Common myeloid progenitor, CD34-positive (primary cell): ENCODE measurements at regions not wholly inside any gene's neighbourhood (a gene's known extent, or its start where the extent isn't known, plus 50 kb on each side); places are given as distances from the start of the nearest gene placed in this dataset.

Source experiments
- CTCF ChIA-PET: fragments of 350-600 bp; sonication (Branson Sonifier 250); formaldehyde crosslinking; loops from one replicate; lab custom pipeline; 2021; ENCODE audit warnings: antibody characterized with exemption; lab: Charles Lee
- POLR2A ChIA-PET: fragments of 350-600 bp; sonication (Branson Sonifier 250); formaldehyde crosslinking; loops from one replicate; lab custom pipeline; 2021; ENCODE audit warnings: antibody characterized with exemption; lab: Charles Lee
- DNase-seq, 3 donors: peaks; one replicate each; pipeline versions ENCODE4 v3.0.0 to v3.0.0-alpha.2; 2013
- H3K27ac ChIP-seq, 2 experiments: 1 replicate in 1 of 2; 2 replicates in 1 of 2; pipeline ENCODE4 v1.7.0; 2013; ENCODE audit warnings: inconsistent platforms in 2 of 2, low read length in 2 of 2, mild to moderate bottlenecking in 2 of 2, low read depth in 1 of 2, moderate library complexity in 1 of 2; ENCODE audit not compliant: severe bottlenecking in 2 of 2, insufficient read depth in 1 of 2, poor library complexity in 1 of 2
- H3K27me3 ChIP-seq, 5 experiments: replicated peaks in 2 of 5; 1 replicate in 3 of 5; 2 replicates in 2 of 5; pipeline versions ENCODE4 v1.6.1 to v1.7.0; 2013; ENCODE audit warnings: low read length in 4 of 5, mild to moderate bottlenecking in 2 of 5, moderate library complexity in 2 of 5, inconsistent platforms in 1 of 5; ENCODE audit not compliant: insufficient read depth in 5 of 5, control insufficient read depth in 4 of 5
- H3K36me3 ChIP-seq, 4 experiments: 1 replicate in 2 of 4; 2 replicates in 2 of 4; pipeline versions ENCODE4 v1.6.1 to v1.7.0; 2013; ENCODE audit warnings: low read length in 3 of 4, control low read depth in 1 of 4, mild to moderate bottlenecking in 1 of 4; ENCODE audit not compliant: control insufficient read depth in 4 of 4, insufficient read depth in 4 of 4
- H3K4me1 ChIP-seq, 4 experiments: 1 replicate in 3 of 4; 2 replicates in 1 of 4; pipeline versions ENCODE4 v1.6.1 to v1.7.1; 2013; ENCODE audit warnings: low read length in 3 of 4, mild to moderate bottlenecking in 3 of 4, control low read depth in 1 of 4, inconsistent platforms in 1 of 4, moderate library complexity in 1 of 4; ENCODE audit not compliant: control insufficient read depth in 4 of 4, insufficient read depth in 4 of 4; ENCODE audit errors: control extremely low read depth in 1 of 4
- H3K4me3 ChIP-seq, 7 experiments: 1 replicate in 4 of 7; 2 replicates in 3 of 7; pipeline versions ENCODE4 v1.5.1 to v1.7.0; 2013; ENCODE audit warnings: mild to moderate bottlenecking in 7 of 7, low read length in 6 of 7, moderate library complexity in 6 of 7, inconsistent platforms in 2 of 7, low read depth in 2 of 7, control low read depth in 1 of 7; ENCODE audit not compliant: insufficient read depth in 4 of 7, control insufficient read depth in 1 of 7; ENCODE audit errors: extremely low read depth in 1 of 7
- H3K9me3 ChIP-seq, 5 experiments: 1 replicate in 4 of 5; 2 replicates in 1 of 5; pipeline versions ENCODE4 v1.6.1 to v1.7.1; 2013; ENCODE audit warnings: low read length in 4 of 5, mild to moderate bottlenecking in 2 of 5, inconsistent platforms in 1 of 5, low read depth in 1 of 5, moderate library complexity in 1 of 5; ENCODE audit not compliant: control insufficient read depth in 4 of 5, insufficient read depth in 2 of 5; ENCODE audit errors: control extremely low read depth in 1 of 5
- WGBS: methylation state at CpG from one replicate; pipeline ENCODE4 v1.1.5; 2013; ENCODE audit not compliant: insufficient coverage; 5-methylcytosine and 5-hydroxymethylcytosine counted together

- 80% methylated on average over 1 of the region's 1 CpG for WGBS
- no peak for DNase-seq
- no peak overlapping the region for H3K27ac ChIP-seq
- no peaks in the 10 kb centered on the region for H3K27me3 ChIP-seq
- CTCF ChIA-PET, result no interaction called here
- H3K4me3 ChIP-seq, result no peak overlapping the region
- H3K9me3 ChIP-seq, result peaks cover 0 to 3% (median 2%) of the 10 kb centered on the region in 5 experiments
- H3K4me1 ChIP-seq, result no peaks in the 10 kb centered on the region
- POLR2A ChIA-PET, result no interaction called here
- H3K36me3 ChIP-seq, result no peaks in the 10 kb centered on the region
Measured at GRCh38 chr6:88295663-88296062, 129.5 kb upstream of the CNR1 start.

GRCh38 chr6:88294702-88295101, 128.6 kb upstream of the CNR1 start:
- ChIA-PET CTCF (no interaction called here), POLR2A (no interaction called here)
- no peak for DNase-seq
- H3K4me3 ChIP-seq, result no peak overlapping the region
- peaks cover 2 to 5% (median 3%) of the 10 kb centered on the region in 5 experiments for H3K9me3 ChIP-seq
- no peaks in the 10 kb centered on the region for H3K36me3 ChIP-seq
- H3K4me1 ChIP-seq, result no peaks in the 10 kb centered on the region
- no CpG with 5 or more reads among the region's 1 CpG for WGBS
- no peaks in the 10 kb centered on the region for H3K27me3 ChIP-seq
- H3K27ac ChIP-seq, result no peak overlapping the region

GRCh38 chr6:88290411-88290810, 124.3 kb upstream of the CNR1 start:
- ChIA-PET CTCF (no interaction called here), POLR2A (no interaction called here)
- no CpG with 5 or more reads among the region's 2 CpGs for WGBS
- Histone ChIP-seq H3K27me3 (no peaks in the 10 kb centered on the region), H3K4me3 (no peak overlapping the region), H3K36me3 (no peaks in the 10 kb centered on the region), H3K27ac (no peak overlapping the region), H3K9me3 (peaks cover 2 to 20% (median 3%) of the 10 kb centered on the region in 5 experiments), H3K4me1 (no peaks in the 10 kb centered on the region)
- no peak for DNase-seq

- Histone ChIP-seq H3K4me1 (no peaks in the 10 kb centered on the region), H3K9me3 (peaks cover 2 to 20% (median 4%) of the 10 kb centered on the region in 5 experiments), H3K36me3 (no peaks in the 10 kb centered on the region), H3K27me3 (no peaks in the 10 kb centered on the region), H3K4me3 (no peak overlapping the region), H3K27ac (no peak overlapping the region)
- CTCF ChIA-PET, result no interaction called here
- POLR2A ChIA-PET, result no interaction called here
- no peak for DNase-seq
Measured at GRCh38 chr6:88287696-88288095, 121.5 kb upstream of the CNR1 start.

- CTCF ChIA-PET, result no interaction called here
- no peak for DNase-seq
- H3K9me3 ChIP-seq, result no peaks in the 10 kb centered on the region
- no peaks in the 10 kb centered on the region for H3K36me3 ChIP-seq
- POLR2A ChIA-PET, result no interaction called here
- no peaks in the 10 kb centered on the region for H3K4me1 ChIP-seq
- H3K27ac ChIP-seq, result no peak overlapping the region
- H3K27me3 ChIP-seq, result no peaks in the 10 kb centered on the region
- no peak overlapping the region for H3K4me3 ChIP-seq
- 100% methylated on average over 14 of the region's 14 CpGs for WGBS
Measured at GRCh38 chr6:88276331-88276730, 110.2 kb upstream of the CNR1 start.

- no peak overlapping the region for H3K27ac ChIP-seq
- H3K36me3 ChIP-seq, result no peaks in the 10 kb centered on the region
- H3K27me3 ChIP-seq, result peaks cover 0 to 2% (median 0%) of the 10 kb centered on the region in 5 experiments
- H3K9me3 ChIP-seq, result no peaks in the 10 kb centered on the region
- ChIA-PET CTCF (no interaction called here), POLR2A (no interaction called here)
- 68% methylated on average over 7 of the region's 7 CpGs for WGBS
- DNase-seq, result no peak
- no peaks in the 10 kb centered on the region for H3K4me1 ChIP-seq
- no peak overlapping the region for H3K4me3 ChIP-seq
Measured at GRCh38 chr6:88268508-88268907, 102.4 kb upstream of the CNR1 start.

- no peaks in the 10 kb centered on the region for H3K36me3 ChIP-seq
- ChIA-PET CTCF (no interaction called here), POLR2A (no interaction called here)
- H3K27ac ChIP-seq, result no peak overlapping the region
- peaks cover 0 to 15% (median 0%) of the 10 kb centered on the region in 4 experiments for H3K4me1 ChIP-seq
- no peak overlapping the region for H3K4me3 ChIP-seq
- peaks cover 0 to 2% (median 0%) of the 10 kb centered on the region in 5 experiments for H3K27me3 ChIP-seq
- DNase-seq, result no peak
- H3K9me3 ChIP-seq, result no peaks in the 10 kb centered on the region
Measured at GRCh38 chr6:88266126-88266525, 100.0 kb upstream of the CNR1 start.
